Neutrophil (primary cell): ENCODE measurements at regions not wholly inside any gene's neighbourhood (a gene's known extent, or its start where the extent isn't known, plus 50 kb on each side); places are given as distances from the start of the nearest gene placed in this dataset.

Source experiments
- H3K27ac ChIP-seq: fragments of 200-600 bp; sonication (generic); 2 replicates; pipeline ENCODE4 v1.5.1; 2016; ENCODE audit warnings: mild to moderate bottlenecking, moderate library complexity
- H3K27me3 ChIP-seq: fragments of 200-600 bp; sonication (generic); 2 replicates; pipeline ENCODE4 v1.6.0; 2016; ENCODE audit warnings: mild to moderate bottlenecking
- H3K36me3 ChIP-seq: fragments of 200-600 bp; sonication (generic); 2 replicates; pipeline ENCODE4 v1.5.1; 2017
- H3K4me1 ChIP-seq, 2 experiments: fragments of 200-600 bp in 1 of 2; sonication (generic) in 1 of 2; 1 replicate in 1 of 2; 2 replicates in 1 of 2; pipeline versions ENCODE4 v1.5.1 to v1.6.1; 2013 to 2016; ENCODE audit warnings: low read depth in 1 of 2, low read length in 1 of 2, mild to moderate bottlenecking in 1 of 2, moderate library complexity in 1 of 2; ENCODE audit not compliant: control insufficient read depth in 1 of 2, insufficient read depth in 1 of 2
- H3K4me3 ChIP-seq, 2 experiments: fragments of 200-600 bp in 1 of 2; sonication (generic) in 1 of 2; 1 replicate in 1 of 2; 2 replicates in 1 of 2; pipeline ENCODE4 v1.5.1; 2013 to 2016; ENCODE audit warnings: low read depth in 1 of 2, low read length in 1 of 2, mild to moderate bottlenecking in 1 of 2, moderate library complexity in 1 of 2
- H3K9me3 ChIP-seq: fragments of 200-600 bp; sonication (generic); 2 replicates; pipeline ENCODE4 v1.5.1; 2016
- TF ChIP-seq, protein P1 (sequence below): fragments of 200-600 bp; sonication (generic); IDR thresholded peaks from 2 replicates; pipeline ENCODE4 v1.5.1; 2016; ENCODE audit warnings: antibody characterized with exemption

DNA sequence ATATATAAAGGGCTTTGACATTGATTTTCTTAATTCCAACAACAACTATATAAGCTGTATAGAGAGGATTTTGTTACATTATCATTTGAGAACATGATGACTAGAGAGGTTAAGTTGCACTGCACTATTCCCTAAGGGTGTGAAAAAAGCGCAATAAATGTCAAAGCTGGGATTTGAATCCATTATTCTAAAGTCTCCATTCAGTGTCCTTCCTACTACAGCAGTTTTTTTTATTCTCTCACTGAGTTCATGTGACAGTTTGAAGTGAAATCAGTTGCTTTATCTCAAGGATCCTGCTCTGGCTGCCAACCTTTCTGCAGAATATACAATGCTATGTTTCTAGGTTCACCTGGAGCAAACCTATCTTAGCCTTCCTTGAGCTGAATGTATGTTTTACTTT lies 177.5 kb downstream of the ANKRD50 start:
- H3K4me3 ChIP-seq = no peak overlapping the region
- H3K27me3 ChIP-seq = no peaks in the 10 kb centered on the region
- TF ChIP-seq, protein P1, sequence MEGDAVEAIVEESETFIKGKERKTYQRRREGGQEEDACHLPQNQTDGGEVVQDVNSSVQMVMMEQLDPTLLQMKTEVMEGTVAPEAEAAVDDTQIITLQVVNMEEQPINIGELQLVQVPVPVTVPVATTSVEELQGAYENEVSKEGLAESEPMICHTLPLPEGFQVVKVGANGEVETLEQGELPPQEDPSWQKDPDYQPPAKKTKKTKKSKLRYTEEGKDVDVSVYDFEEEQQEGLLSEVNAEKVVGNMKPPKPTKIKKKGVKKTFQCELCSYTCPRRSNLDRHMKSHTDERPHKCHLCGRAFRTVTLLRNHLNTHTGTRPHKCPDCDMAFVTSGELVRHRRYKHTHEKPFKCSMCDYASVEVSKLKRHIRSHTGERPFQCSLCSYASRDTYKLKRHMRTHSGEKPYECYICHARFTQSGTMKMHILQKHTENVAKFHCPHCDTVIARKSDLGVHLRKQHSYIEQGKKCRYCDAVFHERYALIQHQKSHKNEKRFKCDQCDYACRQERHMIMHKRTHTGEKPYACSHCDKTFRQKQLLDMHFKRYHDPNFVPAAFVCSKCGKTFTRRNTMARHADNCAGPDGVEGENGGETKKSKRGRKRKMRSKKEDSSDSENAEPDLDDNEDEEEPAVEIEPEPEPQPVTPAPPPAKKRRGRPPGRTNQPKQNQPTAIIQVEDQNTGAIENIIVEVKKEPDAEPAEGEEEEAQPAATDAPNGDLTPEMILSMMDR = no peak
- no peak overlapping the region for H3K27ac ChIP-seq
- no peaks in the 10 kb centered on the region for H3K9me3 ChIP-seq
- H3K36me3 ChIP-seq = no peaks in the 10 kb centered on the region
- H3K4me1 ChIP-seq = no peaks in the 10 kb centered on the region

DNA sequence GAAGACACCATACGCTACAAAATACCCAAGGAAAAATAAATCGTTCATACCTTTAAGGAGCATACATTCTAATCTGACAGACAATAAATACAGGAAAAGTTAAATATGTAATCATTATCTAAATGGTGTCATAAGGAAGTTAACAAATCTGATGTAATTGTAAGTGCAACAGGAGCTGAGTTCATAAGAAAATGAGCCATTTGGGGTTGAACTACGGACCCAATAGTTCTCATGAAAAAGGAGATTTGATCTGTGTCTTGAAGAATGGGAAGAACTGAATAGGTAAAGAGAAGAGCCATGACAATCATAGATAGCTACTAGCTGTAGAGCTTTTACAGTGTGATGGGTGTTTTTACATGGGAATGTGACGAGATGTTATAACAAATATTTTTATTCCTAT lies 175.6 kb downstream of the ANKRD50 start:
- Histone ChIP-seq H3K4me1 (no peaks in the 10 kb centered on the region), H3K36me3 (no peaks in the 10 kb centered on the region), H3K27me3 (no peaks in the 10 kb centered on the region), H3K4me3 (no peak overlapping the region), H3K9me3 (no peaks in the 10 kb centered on the region), H3K27ac (no peak overlapping the region)
- TF ChIP-seq, protein P1 = no peak

DNA sequence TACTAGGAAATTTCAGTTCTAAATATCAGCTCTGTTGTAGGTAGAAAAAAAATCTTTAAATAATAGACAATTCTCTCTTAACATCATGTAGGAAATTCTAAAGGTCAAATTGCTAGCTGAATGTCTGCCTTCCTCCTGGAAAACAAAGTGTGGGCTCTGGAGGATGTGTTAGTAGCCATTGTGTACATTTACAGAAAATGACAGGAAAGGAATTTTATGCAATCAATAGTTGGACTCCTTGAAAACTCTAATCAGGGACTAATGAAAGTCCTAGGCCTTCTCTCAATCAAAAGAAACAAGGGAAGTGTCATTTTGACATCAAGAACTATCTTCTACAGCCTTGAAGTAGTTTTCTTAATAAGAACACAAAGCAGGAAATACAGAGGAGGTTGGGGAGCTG lies 174.6 kb downstream of the ANKRD50 start:
- no peaks in the 10 kb centered on the region for H3K27me3 ChIP-seq
- H3K9me3 ChIP-seq = no peaks in the 10 kb centered on the region
- no peaks in the 10 kb centered on the region for H3K4me1 ChIP-seq
- no peak overlapping the region for H3K4me3 ChIP-seq
- no peak overlapping the region for H3K27ac ChIP-seq
- no peaks in the 10 kb centered on the region for H3K36me3 ChIP-seq
- TF ChIP-seq, protein P1 = no peak

DNA sequence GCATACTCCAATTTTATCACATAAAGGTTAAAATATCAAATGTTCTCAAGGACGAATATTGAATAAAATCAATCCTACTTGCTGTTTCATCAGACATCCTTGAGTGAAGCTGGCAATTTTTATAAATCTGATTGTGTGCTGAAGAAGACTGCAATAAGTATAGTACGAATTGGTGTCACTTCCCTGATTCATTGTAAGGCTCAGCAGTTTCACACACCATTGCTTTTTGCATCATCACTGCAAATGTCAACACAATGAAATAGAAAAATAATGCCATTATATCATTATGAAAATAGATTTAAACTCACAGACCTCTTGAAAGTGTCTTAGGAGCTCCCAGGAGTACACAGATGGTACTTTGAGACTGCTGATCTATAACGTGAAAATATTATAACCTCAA lies 172.5 kb downstream of the ANKRD50 start:
- Histone ChIP-seq H3K4me1 (no peaks in the 10 kb centered on the region), H3K36me3 (no peaks in the 10 kb centered on the region), H3K27me3 (no peaks in the 10 kb centered on the region), H3K27ac (no peak overlapping the region), H3K9me3 (no peaks in the 10 kb centered on the region), H3K4me3 (no peak overlapping the region)
- TF ChIP-seq, protein P1 = no peak

DNA sequence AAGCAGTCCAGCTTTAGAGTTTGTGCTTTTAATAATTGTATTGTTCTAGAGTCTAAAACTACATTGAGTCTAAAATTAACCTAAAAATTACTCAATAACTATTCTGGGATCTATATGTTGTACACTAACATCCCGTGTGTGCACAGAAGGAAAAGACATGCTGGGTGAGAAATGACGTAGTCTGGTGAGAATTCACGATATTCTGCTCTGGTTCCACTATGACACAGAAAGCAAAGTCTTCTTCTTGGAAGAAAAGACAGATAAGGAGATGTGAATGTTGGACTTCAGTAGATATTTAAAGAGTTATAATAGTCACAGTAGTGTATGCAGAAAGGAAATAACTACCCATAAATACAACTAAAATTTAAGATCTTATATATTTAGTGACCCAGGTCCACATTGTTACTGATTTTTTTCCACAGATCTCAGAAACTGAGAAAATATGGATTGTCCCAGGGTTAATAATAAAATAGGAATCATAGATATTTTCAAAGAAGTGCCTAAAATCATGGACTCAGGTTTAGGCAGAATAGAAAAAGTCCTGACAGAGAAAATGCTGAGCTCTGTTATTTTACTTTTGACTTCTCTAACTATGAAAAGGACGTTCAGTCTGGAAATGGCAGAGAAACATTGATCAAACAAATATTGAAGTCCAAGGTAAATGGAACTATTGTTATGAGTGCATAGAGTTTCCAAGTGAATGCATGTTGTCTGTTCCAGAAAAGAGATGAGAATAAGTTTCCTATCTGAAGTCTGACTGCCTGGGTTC lies 170.7 kb downstream of the ANKRD50 start:
- H3K4me3 ChIP-seq = no peak overlapping the region
- H3K4me1 ChIP-seq = no peaks in the 10 kb centered on the region

More for the DNA sequence above, 170.7 kb downstream of the ANKRD50 start:
- Histone ChIP-seq H3K27ac (no peak overlapping the region), H3K9me3 (no peaks in the 10 kb centered on the region), H3K36me3 (no peaks in the 10 kb centered on the region), H3K27me3 (no peaks in the 10 kb centered on the region)
- TF ChIP-seq, protein P1 = no peak
